Stimulated activated CD8-positive, alpha-beta memory T cell treated with anti-CD3 and anti-CD28 coated beads, Interleukin-4, amount 100 ng/mL, for 1 hour (primary cell): ENCODE measurements at regions not wholly inside any gene's neighbourhood (a gene's known extent, or its start where the extent isn't known, plus 50 kb on each side); places are given as distances from the start of the nearest gene placed in this dataset.

Experiments
- DNase-seq, 2 donors: peaks; one replicate each; pipeline ENCODE4 v3.0.0-alpha.2; 2020; ENCODE audit warnings: low read depth in 2 of 2, low spot score in 1 of 2

GRCh38 chr14:97704316-97704885 lies 907.2 kb downstream of the VRK1 start:
- DNase-seq: no peak

DNA sequence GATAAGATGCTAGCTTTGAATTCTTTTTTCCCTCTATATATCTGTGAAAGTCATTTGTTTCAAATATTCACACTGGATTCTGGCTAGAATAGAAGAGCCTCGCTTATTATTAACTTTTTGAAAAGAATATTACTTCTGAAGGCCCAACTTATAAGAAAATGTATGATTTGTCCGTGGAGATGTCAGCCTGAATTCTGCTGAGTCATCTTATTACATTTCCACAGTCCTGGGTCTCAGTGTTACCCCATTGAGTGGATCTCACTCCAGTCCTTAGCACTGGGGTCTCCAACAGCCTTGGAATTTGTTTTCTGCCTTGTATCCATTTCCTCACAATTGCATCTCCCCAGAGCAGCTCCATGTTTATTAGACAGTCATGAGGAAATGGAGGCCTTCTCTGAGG lies 907.9 kb downstream of the VRK1 start:
- DNase-seq: no peak

- no peak for DNase-seq
Measured at GRCh38 chr14:97705976-97706375, 908.8 kb downstream of the VRK1 start.

DNA sequence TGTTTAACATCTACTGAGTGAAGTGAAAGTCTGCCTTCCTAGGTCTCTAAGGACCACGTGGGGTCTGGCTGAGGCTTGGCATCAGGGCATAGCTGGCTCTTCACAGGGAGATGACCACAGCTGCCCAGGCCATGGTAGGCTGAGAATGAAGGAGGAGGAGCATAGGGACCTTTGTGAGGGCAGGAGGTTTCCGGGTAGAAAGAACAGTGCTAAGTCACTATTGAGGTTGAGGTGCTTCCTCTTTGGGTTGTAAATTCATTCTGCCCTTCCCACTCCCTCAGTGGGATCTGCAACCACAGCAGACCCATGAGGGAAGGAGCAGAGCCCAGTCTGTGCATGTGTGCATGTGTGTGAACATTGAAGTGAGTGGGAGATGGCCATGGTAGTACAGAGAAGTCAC lies 909.6 kb downstream of the VRK1 start:
- DNase-seq: no peak

DNA sequence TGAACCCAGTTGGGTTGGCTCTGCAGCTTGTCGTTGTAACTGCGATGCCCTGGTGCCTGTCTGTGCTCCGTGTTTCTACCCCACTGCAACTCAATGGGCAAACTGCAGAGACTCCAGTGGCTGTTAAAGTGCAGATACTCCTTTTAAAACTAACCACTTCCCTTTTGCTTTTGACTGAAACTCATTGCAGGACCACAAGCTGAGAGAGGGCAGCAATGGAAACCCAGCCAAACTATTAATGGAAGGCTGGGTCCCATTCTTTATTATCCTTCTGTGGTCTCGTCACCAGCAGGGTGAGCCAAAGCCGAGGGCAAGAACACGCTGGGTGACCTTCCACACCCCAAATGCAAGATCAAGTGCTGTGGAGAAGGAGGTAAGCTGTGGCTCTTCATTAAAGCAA lies 910.4 kb downstream of the VRK1 start:
- DNase-seq: no peak

GRCh38 chr14:97709552-97709951 lies 912.4 kb downstream of the VRK1 start:
- no peak for DNase-seq

DNA sequence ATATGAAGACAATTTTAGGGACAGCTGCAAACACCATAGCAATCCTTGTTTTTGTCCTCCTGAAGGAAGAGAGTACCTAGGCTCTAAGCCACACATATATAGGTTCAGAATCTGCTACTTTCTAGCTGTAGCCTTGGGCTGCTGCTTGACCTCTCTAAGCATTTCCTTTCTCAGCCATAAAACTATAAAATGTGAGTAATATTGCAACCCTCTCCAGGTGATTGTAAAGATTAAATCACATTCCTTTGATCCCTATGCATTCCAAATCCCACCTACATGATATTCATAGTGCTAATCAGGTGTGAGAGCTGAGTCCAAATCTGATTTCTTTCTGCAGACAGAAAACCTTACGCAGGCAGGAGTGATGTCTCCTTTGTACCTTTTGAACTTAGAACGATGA lies 913.5 kb downstream of the VRK1 start:
- DNase-seq: no peak

GRCh38 chr14:97712471-97712870 lies 915.3 kb downstream of the VRK1 start:
- no peak for DNase-seq

- DNase-seq: no peak
Measured at GRCh38 chr14:97713023-97713422, 915.8 kb downstream of the VRK1 start.

- DNase-seq: no peak
Measured at GRCh38 chr14:97718886-97719442, 921.8 kb downstream of the VRK1 start.

- no peak for DNase-seq
Measured at GRCh38 chr14:97719931-97720330, 922.7 kb downstream of the VRK1 start.

DNA sequence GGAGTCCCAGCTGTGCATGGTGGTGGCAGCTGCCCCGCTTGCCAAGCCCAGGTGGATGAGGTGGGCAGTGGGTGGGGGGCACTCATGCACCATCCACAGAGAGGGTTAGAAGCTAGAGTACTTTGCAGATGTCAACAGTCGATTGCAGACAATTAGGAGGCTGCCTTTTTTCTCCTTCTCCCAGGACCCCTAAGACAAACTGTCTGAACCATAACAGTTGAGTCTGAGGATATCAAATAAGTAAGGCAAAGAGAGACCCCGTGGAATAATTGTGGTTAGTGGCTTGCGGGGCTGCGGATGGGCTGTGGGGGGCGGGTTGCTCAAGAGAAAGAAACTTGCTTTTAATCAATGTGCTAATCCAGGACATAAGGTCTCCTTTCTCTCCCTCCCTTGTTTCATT lies 926.2 kb downstream of the VRK1 start:
- DNase-seq: no peak

DNA sequence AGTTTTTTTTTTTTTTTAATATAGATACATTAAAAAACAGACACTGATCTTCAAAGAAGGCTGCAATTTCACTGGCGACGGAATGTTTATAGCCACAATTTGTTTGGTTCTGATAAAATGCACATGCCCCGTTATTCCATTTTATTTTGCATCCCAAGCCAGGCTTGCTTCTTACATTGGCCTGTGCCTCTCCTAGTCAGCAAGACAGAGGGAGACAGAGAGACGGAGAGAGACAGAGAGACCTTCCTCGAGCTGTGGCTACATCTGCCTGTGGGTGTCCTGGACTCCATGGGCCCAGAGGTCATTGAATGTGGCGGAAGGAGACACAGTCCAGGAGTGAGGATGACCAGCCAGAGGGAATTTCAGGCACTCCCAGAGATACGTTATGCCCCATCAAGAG lies 926.6 kb downstream of the VRK1 start:
- DNase-seq: no peak

DNA sequence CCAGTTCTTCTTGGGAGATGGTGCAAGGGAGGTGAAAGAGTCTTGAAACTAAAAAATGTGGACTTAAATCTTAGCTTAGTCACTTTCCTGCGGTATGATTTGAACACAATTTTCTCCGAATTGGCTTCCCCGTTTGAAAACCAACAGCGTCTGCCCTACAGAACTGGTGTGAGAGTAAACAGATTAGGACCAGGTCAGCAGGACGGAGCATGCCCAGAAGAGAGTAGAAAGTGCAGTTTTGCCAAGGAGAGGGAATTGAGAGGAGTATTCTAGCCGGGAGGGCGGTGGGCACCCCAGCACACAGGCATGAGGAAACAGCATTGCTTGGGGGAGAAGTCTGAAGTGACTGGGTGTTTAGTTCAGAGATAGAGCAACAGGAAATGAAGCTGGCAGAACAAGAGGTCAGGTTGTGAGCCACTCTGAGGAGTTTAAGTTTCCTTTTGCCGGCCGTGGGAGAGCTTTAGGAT lies 927.1 kb downstream of the VRK1 start:
- no peak for DNase-seq

GRCh38 chr14:97726676-97727075 lies 929.5 kb downstream of the VRK1 start:
- no peak for DNase-seq

GRCh38 chr14:97730706-97731105 lies 933.5 kb downstream of the VRK1 start:
- no peak for DNase-seq

DNA sequence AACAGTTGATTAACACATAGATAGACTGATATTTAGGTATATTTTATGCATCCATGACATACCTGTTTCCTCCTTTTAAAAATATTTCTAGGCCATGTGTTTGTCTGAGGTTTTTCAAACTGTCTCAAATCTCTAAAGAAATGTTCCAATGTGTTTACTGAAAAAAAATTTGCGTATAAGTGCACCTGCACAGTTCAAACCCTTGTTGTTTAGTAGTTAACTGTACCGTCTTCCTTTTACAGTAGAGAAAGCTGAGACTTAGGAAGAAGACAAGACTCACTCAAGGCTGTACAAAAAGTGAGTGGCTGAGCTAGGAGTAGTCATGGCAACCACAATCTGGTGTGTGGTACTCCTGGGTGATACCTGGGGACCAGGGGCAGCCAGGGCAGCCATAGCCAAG lies 934.6 kb downstream of the VRK1 start:
- no peak for DNase-seq

DNA sequence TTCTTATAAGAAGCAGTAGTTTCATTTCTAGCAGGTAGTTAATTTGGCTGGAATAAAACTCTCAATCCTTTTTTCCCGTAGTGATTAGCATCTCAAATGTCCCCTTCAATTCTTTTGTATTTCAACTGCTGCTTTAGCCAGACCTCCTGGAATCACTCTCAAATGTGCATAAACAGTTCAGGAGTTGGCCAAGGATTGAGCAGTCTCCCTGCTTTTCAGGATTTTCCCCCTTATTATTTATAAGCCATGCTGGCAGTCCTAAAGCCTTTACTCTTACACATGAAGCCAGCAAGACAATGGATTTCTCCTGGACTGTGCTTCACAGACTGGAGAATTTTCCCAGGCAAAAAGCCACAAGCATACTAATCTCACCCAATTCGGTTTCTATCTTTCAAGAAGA lies 950.1 kb downstream of the VRK1 start:
- DNase-seq: no peak

DNA sequence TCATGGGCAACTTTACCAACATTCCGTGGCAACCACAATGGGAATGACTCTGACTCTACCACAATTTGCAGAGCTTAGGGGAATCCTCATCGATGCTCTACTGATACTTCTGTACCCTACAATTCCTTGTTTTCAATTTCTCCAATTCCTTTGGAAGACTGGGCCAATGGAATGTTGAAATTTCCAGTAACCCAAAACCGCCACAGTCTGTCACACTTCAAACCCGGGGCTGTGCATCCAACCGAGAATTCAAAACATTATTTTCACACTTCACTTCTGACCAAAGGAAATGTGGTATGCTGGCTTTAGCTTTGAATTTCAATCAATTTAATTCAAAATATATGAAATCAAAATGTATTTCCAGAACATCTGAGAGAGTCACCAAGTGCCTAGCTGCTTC lies 951.4 kb downstream of the VRK1 start:
- DNase-seq: no peak

DNA sequence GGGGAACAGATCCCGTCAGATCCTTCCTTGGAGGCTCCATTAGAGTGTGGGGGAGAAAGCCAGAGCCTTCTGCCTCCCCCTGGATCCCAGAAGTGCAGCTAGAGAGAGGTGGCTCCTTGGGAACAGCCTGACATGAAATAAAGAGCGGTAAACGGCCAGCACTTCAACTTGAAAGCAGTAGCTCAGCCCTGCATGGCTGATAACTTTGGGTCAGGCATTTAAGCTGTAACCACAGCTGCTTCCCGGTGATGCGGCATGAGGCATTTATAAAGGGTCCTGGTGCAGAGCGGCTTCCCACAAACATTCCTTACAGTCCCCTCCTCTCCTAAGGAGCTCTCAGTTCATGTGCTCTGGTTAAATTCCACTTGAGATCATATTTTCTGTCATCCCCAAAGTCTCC lies 960.3 kb downstream of the VRK1 start:
- no peak for DNase-seq

DNA sequence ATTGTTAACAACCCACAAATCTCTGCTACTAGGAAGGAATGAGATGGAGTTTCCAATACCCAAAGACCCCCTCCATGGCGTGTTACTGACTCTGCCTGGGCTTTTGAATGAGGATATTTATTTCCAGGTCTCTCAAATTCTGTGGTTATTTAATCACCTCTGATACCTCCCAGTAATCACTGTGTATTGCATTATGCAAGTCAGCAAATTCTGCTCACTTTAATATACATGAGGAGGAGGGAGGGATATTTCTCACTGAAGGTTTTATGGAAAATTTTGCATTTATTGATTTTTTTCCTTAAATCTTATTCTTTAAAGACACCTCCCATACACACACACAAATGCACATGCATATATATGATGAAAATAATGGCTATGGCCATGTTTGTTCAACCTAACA lies 962.9 kb downstream of the VRK1 start:
- no peak for DNase-seq

DNA sequence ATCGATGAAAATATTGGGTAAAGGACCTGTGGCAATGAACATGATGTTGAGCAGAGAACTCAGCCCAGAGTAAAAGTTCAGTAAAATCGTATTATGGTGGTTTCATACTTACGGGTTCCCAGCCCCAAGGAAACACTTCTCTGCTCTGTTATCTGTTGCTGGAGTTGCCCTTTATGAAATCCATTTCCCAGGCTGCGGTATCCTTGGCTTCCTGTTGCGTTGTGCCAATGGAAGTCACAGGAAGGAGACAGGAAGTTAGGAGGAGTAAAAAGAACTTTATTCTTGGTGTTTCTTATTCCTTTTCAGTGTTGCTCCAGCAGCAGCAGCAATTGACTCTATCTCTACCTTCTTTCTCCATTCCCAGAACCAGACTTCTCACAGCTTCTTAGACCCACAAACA lies 965.2 kb downstream of the VRK1 start:
- DNase-seq: no peak

DNA sequence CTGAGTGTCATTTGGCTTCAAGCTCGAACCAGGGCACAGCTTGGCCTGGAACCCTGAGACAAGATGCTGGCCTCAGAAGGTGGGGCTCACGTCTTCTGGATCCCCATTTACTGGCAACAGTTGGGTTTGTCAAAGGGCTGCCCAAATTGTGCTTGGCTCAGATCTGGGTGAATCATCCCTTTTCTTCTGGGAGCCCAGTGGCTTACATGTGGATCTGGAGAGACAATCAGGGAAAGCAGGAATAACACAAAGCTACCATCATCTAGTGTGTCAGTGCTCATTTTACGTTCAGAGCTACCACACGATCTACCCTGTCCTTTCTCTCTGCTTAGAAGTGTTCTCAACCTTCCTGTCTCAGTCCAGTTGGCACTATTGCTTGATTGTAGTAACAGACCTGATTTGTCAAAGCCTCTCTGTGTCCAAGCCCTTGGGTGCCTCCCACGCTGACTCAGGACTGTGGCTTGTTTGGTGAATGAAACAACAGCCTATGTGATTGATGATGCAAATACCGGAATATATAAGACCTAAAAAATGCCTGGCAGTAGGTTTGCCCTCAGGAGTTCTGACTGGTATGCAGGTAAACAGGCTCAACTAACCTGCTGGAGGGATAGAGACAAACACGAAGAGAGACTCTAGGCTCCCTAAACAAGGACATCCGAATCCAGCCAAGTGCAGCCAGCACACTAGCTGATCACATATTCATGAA lies 974.3 kb downstream of the VRK1 start:
- DNase-seq: no peak
